ENCODE measurements at regions not wholly inside any gene's neighbourhood (a gene's known extent, or its start where the extent isn't known, plus 50 kb on each side); places are given as distances from the start of the nearest gene placed in this dataset.
A peak's percentile ranks its signal among the peaks of the same experiment; 100 is the strongest.
"Not testable (repeated sequence)": the region's sequence is repeated elsewhere in the genome, so short reads cannot be mapped to it uniquely, and the experiment has no call there.

DNA sequence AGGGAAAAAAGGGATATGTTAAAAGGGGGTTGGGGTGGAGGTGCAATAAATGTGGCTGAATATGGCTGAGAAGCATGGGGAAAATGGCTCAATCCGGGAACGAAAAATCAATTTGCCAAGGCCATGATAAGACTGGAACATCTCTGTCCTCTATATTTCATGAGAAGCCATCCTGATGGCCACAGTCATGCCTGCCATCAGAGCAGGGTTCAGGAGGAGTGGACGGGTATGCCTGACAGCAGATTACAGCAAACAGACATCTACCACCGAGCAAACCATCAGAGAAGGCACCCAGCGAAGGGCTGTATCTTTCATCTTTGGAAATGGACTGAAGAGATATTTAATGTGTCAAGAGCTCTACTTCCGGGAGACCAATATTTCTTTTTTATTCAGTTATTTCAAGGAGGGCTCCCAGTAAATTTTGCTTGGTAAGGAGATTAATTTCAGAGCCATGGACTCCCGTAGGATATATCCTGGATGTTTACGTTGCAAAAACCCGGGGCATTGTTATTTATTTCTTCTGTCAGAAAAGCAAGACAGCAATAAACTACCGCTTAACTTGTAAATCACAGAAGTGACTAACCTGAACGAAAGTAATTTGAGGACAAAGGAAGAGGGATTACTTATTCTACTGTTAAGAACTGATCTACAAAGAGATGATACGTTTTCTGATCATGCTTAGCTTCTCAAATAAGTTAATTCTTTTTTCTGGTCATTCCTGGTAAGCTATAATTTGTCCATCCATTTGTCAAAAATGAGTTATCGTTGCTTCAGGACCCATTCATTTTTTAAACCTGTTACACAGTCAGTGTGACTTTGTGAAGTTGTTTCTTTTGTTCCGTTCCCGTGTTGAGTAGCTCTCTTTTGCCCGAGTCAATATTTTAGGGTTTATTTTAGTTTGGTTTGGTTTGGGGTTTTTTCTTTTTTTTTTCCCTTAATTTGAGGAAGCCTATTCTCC lies 80.6 kb upstream of the CHD2 start:
- TF ChIP-seq, protein P1, sequence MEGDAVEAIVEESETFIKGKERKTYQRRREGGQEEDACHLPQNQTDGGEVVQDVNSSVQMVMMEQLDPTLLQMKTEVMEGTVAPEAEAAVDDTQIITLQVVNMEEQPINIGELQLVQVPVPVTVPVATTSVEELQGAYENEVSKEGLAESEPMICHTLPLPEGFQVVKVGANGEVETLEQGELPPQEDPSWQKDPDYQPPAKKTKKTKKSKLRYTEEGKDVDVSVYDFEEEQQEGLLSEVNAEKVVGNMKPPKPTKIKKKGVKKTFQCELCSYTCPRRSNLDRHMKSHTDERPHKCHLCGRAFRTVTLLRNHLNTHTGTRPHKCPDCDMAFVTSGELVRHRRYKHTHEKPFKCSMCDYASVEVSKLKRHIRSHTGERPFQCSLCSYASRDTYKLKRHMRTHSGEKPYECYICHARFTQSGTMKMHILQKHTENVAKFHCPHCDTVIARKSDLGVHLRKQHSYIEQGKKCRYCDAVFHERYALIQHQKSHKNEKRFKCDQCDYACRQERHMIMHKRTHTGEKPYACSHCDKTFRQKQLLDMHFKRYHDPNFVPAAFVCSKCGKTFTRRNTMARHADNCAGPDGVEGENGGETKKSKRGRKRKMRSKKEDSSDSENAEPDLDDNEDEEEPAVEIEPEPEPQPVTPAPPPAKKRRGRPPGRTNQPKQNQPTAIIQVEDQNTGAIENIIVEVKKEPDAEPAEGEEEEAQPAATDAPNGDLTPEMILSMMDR (conservative IDR thresholded peaks at IDR 0.05; ENCODE audit: low read depth), result no peak
- H3K27ac ChIP-seq, result peak overlapping the region; percentile 81
- no peak for DNase-seq (ENCODE audit: low spot score)
- CTCF ChIA-PET, result interaction anchor here (0.5 to 1.7 kb wide), 7 partner anchors 9 to 1566 kb away, joined by 3 to 20 read pairs (median 6); no protein-coding TSS in a partner anchor
- POLR2A ChIA-PET (ENCODE audit: low non-redundant PET), result interaction anchor here (0.6 to 4.7 kb wide), 3 partner anchors 11 to 102 kb away, joined by 4 to 39 read pairs (median 6); no protein-coding TSS in a partner anchor

DNA sequence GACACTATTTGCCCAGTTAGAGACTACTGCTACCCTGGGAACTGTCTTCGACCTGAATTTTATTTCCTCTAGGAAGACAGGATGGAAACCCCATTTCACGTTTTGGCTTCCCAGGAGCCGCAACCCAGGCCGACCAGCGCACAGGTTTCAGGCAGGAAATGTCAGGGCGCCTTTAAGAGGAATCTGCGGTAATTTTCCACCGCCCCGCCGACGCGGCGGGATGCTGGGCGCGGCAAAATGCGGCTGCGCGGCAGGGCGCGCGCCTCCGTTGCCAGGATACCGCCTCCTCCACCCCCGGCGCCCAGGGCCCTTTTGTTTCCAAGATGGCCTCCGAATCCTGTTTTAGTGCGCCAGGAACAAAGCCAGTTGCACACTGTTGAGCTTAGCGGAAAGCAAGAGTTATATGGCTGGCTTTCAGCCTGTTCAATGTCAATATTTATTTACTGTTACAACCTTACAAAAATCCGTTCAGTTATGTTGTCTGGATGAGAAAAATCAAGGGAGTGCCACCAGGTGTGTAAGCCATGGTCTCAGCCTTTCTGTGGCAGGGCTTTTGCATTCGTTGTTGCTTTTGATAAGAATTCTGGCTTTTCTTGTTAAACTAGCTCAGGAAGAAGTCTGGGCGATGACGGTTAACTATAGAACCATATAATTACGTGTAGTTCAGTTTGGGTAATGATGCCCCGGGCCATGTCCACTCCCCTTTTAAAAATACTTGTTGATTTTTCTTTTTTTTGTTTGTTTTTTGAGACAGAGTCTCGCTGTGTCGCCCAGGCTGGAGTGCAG lies 79.7 kb upstream of the CHD2 start:
- H3K27ac ChIP-seq, result peak overlapping the region; percentile 81
- ChIA-PET POLR2A (ENCODE audit: low non-redundant PET) (interaction anchor here (0.6 to 4.7 kb wide), 3 partner anchors 11 to 101 kb away, joined by 4 to 39 read pairs (median 6); no protein-coding TSS in a partner anchor), CTCF (interaction anchor here (0.6 to 1.7 kb wide), 6 partner anchors 10 to 1567 kb away, joined by 3 to 20 read pairs (median 6); no protein-coding TSS in a partner anchor)
- peak; percentile 97 for DNase-seq (ENCODE audit: low spot score)
- TF ChIP-seq, protein P1 (conservative IDR thresholded peaks at IDR 0.05; ENCODE audit: low read depth), result no peak

DNA sequence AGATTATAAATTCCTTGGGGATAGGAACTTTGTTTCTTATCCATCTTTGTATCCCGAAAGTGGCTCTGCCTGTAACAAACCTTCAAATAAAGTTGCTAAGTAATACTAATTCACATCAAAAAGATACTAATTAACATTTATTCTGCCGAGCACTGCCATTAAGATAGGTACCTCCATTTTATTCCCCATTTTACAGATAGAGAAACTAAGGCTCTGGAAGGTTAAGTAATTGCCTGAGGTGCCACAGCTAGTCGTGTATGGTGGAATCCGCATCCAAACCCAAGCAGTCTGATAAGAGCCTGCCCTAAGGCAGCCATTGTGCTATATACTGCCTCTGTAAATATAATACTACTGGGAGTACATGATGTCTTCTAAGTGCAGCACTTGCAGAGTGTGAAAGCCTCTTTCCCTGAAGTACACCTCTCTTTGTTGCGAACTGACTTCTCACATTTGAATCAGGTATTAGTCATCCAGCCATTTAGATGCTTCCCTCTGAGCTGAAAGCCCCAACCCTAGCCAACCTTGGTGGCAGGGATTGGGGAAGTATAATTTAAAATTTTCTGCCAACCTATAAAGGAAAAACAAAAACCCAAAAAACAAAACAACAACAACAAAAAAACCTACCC lies 78.5 kb upstream of the CHD2 start:
- TF ChIP-seq, protein P1 (conservative IDR thresholded peaks at IDR 0.05; ENCODE audit: low read depth), result no peak
- ChIA-PET CTCF (no interaction called here), POLR2A (ENCODE audit: low non-redundant PET) (interaction anchor here (0.7 to 4.7 kb wide), 4 partner anchors 11 to 61 kb away, joined by 3 to 39 read pairs (median 4); no protein-coding TSS in a partner anchor)
- DNase-seq (ENCODE audit: low spot score), result no peak
- peak overlapping the region; percentile 81 for H3K27ac ChIP-seq

DNA sequence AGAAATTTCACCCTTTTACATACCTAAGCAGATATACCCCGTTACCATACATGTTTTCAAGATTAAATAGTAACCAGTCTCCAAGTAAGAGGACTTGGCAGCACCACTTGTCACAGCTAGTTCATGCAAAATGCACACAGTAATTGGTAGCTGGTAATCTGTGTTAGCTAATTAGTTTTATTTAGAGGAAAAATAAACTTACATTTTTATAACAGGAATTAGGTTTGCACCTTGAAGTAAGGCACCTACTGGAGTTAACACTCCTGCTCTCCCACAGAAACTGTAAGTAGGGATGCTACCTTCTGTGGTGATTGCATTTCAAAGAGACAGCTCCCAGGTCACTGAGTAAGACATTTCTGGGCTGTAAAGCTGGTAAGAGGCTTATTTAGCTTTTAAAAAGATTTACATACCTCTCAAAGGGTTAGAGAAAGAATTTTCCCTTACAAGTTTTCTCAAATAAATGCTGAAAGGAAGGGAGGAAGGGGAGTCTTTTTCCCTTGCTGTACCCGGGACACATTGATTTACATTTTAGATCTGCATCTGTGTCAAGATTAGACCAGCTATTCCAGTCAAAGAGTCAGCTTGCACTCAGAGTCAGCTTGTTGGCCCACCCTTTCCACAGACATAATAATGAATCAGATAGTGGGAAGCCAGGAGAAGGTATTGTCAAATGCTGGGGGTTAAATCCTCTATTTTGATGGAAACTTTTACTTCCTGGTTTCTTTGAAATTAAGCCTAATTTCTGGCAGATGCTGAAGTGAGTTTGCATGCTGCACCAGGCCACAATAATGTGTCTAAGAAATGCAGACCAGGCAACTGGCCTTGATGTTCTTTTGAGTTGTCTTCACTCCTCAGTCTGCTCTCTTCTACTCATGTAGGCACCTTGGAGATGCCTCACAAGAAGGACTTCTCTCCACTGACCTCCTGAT lies 77.6 kb upstream of the CHD2 start:
- DNase-seq (ENCODE audit: low spot score), result no peak
- ChIA-PET CTCF (interaction anchor here (0.6 to 0.7 kb wide), 2 partner anchors 30 to 1399 kb away, joined by 3 to 5 read pairs; no protein-coding TSS in a partner anchor), POLR2A (ENCODE audit: low non-redundant PET) (interaction anchor here (0.7 to 4.7 kb wide), 5 partner anchors 10 to 77 kb away, joined by 3 to 39 read pairs (median 3); no protein-coding TSS in a partner anchor)
- no peak overlapping the region for H3K27ac ChIP-seq
- TF ChIP-seq, protein P1 (conservative IDR thresholded peaks at IDR 0.05; ENCODE audit: low read depth), result no peak

DNA sequence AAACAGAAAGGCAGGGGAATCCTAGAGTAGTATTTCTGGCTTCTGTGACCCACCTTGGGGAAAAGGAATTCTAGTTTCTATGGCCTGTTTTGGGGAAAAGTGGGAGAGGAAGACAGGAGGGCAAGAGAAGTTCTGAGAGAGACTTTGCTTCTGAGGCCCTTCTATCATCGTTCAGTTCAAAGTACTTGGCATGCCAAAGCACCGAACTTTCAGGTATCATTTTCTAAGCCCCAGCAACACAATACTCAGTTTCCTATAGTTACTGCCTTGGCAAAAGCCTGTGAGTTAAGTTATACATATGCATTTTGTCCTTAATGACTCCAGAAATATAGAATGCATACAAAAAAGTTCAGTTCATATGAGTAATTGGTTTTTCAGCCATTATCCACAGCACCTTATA lies 74.1 kb upstream of the CHD2 start:
- POLR2A ChIA-PET (ENCODE audit: low non-redundant PET), result no interaction called here
- DNase-seq (ENCODE audit: low spot score), result no peak
- TF ChIP-seq, protein P1 (conservative IDR thresholded peaks at IDR 0.05; ENCODE audit: low read depth), result no peak
- CTCF ChIA-PET, result no interaction called here
- no peak overlapping the region for H3K27ac ChIP-seq

DNA sequence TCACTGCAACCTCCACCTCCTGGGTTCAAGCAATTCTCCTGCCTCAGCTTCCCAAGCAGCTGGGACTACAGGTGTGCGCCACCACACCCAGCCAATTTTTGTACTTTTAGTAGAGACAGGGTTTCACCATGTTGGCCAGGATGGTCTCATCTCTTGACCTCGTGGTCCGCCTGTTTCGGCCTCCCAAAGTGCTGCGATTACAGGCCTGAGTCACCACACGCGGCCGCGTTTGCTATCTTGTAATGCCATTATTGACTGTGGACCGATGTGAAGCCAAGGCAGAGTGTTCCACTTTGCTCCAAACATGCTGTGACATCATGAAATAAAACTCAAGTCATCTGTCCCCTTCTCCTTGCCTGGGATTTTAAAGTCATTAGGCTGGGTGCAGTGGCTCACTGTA lies 72.1 kb upstream of the CHD2 start:
- CTCF ChIA-PET, result interaction anchor here (0.6 kb wide), 1 partner anchor 1308 kb away, joined by 3 read pairs; no protein-coding TSS in a partner anchor
- H3K27ac ChIP-seq; DNase-seq (ENCODE audit: low spot score); POLR2A ChIA-PET (ENCODE audit: low non-redundant PET): not testable (repeated sequence)
